HFF-Myc (cell line): ENCODE measurements at regions not wholly inside any gene's neighbourhood (a gene's known extent, or its start where the extent isn't known, plus 50 kb on each side); places are given as distances from the start of the nearest gene placed in this dataset.

Source experiments
- DNase-seq: peaks from one replicate; pipeline ENCODE4 v3.0.0-alpha.2; 2011; ENCODE audit warnings: low read depth; ENCODE audit errors: extremely low read depth
- H3K4me3 ChIP-seq: replicated peaks from 2 replicates; pipeline ENCODE4 v1.5.1; 2011; ENCODE audit warnings: low read depth, mild to moderate bottlenecking, control low read depth, low read length
- CTCF ChIP-seq: IDR thresholded peaks from 2 replicates; pipeline ENCODE4 v1.5.1; 2012; ENCODE audit warnings: mild to moderate bottlenecking, low read depth, low read length, control low read depth; ENCODE audit errors: missing control alignments

GRCh38 chr22:27473533-27473932, 328.0 kb downstream of the MN1 start:
- TF ChIP-seq CTCF: no peak
- DNase-seq: no peak
- no peak overlapping the region for H3K4me3 ChIP-seq

- no peak overlapping the region for H3K4me3 ChIP-seq
- no peak for TF ChIP-seq CTCF
- no peak for DNase-seq
Observed at GRCh38 chr22:27474112-27474571, 327.4 kb downstream of the MN1 start.

- peak; percentile 82 for DNase-seq
- H3K4me3 ChIP-seq: no peak overlapping the region
- no peak for TF ChIP-seq CTCF
Observed at GRCh38 chr22:27474711-27475547, 326.6 kb downstream of the MN1 start.

- H3K4me3 ChIP-seq: no peak overlapping the region
- no peak for DNase-seq
- TF ChIP-seq CTCF: no peak
Observed at GRCh38 chr22:27475548-27475897, 326.0 kb downstream of the MN1 start.

- TF ChIP-seq CTCF: no peak
- no peak for DNase-seq
- no peak overlapping the region for H3K4me3 ChIP-seq
Observed at GRCh38 chr22:27476318-27476717, 325.2 kb downstream of the MN1 start.

GRCh38 chr22:27476729-27477128, 324.8 kb downstream of the MN1 start:
- DNase-seq: no peak
- no peak for TF ChIP-seq CTCF
- H3K4me3 ChIP-seq: no peak overlapping the region
